B cell (primary cell): ENCODE measurements at regions not wholly inside any gene's neighbourhood (a gene's known extent, or its start where the extent isn't known, plus 50 kb on each side); places are given as distances from the start of the nearest gene placed in this dataset.

Experiments
- CTCF ChIP-seq: fragments of 200-600 bp; IDR thresholded peaks from one replicate; pipeline ENCODE4 v1.8.0; 2022; ENCODE audit warnings: antibody characterized with exemption, mild to moderate bottlenecking
- EZH2 ChIP-seq: IDR thresholded peaks from 2 replicates; pipeline ENCODE4 v1.6.1; 2012; ENCODE audit warnings: borderline replicate concordance, low read depth, mild to moderate bottlenecking, moderate library complexity, low read length; ENCODE audit not compliant: insufficient read depth, poor library complexity, severe bottlenecking

- no peak for TF ChIP-seq CTCF
- TF ChIP-seq EZH2 = no peak
Measured at GRCh38 chr2:33763671-33764310, 164.7 kb upstream of the FAM98A start.
